ENCODE measurements at regions not wholly inside any gene's neighbourhood (a gene's known extent, or its start where the extent isn't known, plus 50 kb on each side); places are given as distances from the start of the nearest gene placed in this dataset.

DNA sequence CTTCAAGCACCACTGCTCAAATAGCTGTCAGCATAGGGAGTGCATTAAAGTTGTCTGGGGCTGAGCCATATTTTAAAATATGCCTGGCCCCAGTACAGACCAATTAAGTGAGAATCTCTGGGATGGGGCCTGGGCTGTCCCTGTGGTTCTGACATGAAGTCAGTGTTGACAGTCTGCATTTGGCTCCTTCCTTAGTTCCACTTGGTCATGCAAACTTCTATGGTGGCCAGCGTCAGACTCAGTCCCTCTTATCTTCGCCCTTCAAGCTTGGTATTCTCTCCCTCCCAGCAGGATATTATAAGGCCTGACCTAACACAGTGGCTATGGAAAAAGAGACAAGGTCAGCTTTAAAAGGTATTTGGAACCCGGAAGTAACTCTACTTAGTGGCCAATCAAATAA is 177.2 kb downstream of the PMP22 start:
- TF ChIP-seq CTCF (IDR thresholded peaks at IDR 0.05) (no peak), POLR2A (IDR thresholded peaks at IDR 0.05) (no peak)

All from Peyer's patch (tissue), 4 donors.